ENCODE measurements at regions not wholly inside any gene's neighbourhood (a gene's known extent, or its start where the extent isn't known, plus 50 kb on each side); places are given as distances from the start of the nearest gene placed in this dataset.

- TF ChIP-seq CTCF (conservative IDR thresholded peaks at IDR 0.05 in 1 of 2, IDR thresholded peaks at IDR 0.05 in 1 of 2; ENCODE audit: extremely low read depth in 1 of 2, insufficient read depth in 1 of 2, low read depth in 1 of 2, low read length in 2 of 2) (no peak), EZH2 (IDR thresholded peaks at IDR 0.05; ENCODE audit: borderline replicate concordance, low read length) (no peak)
Measured at GRCh38 chr7:25922296-25922695, 229.7 kb upstream of the NFE2L3 start.
